HepG2 (cell line): ENCODE measurements at regions not wholly inside any gene's neighbourhood (a gene's known extent, or its start where the extent isn't known, plus 50 kb on each side); places are given as distances from the start of the nearest gene placed in this dataset.
"Not testable (repeated sequence)": the region's sequence is repeated elsewhere in the genome, so short reads cannot be mapped to it uniquely, and the experiment has no call there.

Source experiments
- ATAC-seq: fragments of 200-7000 bp; cut with Tn5 transposase; 3 replicates; pipeline ENCODE4 v1.9.1; 2020; ENCODE audit warnings: mild to moderate bottlenecking, moderate library complexity
- BruUV-seq: library from RNA; stranded (reverse); fragments of 400-500 nt; replicated peaks from 2 replicates; lab custom pipeline; 2021; lab: Mats Ljungman, UMichigan
- CTCF ChIA-PET: fragments of 300-600 bp; formaldehyde crosslinking; extraction: SDS; loops from one replicate; lab custom pipeline; 2021; ENCODE audit warnings: low total read pairs, inconsistent platforms, low intra/inter-chr PET ratio; lab: Yijun Ruan, JAX
- POLR2A ChIA-PET: fragments of 350-600 bp; sonication (Branson Sonifier 250); formaldehyde crosslinking; loops from one replicate; lab custom pipeline; 2020; ENCODE audit warnings: antibody characterized with exemption, inconsistent platforms; lab: Yijun Ruan, JAX
- DNase-seq: peaks from one replicate; pipeline ENCODE4 v3.0.0-alpha.2; 2015; ENCODE audit warnings: low spot score
- FAIRE-seq: peaks from 3 replicates; lab custom pipeline; 2011; peaks lifted over from hg19 to GRCh38; lab: Jason Lieb, UNC
- H2AFZ ChIP-seq: one replicate; pipeline ENCODE4 v1.6.1; 2011; ENCODE audit warnings: low read length, inconsistent platforms
- H3K27ac ChIP-seq: fragments of 300-600 bp; 3 replicates; pipeline ENCODE4 v1.8.0; 2011; ENCODE audit warnings: mixed run types, mild to moderate bottlenecking, mixed read lengths, low read length, inconsistent platforms; ENCODE audit not compliant: insufficient read depth; ENCODE audit errors: extremely low read length
- H3K27me3 ChIP-seq, 2 experiments: fragments of 200-600 bp in 1 of 2; 2 replicates in 1 of 2; 3 replicates in 1 of 2; pipeline versions ENCODE4 v1.6.0 to v1.8.0; 2011; ENCODE audit warnings: low read length in 2 of 2, mild to moderate bottlenecking in 2 of 2, moderate library complexity in 2 of 2, inconsistent platforms in 1 of 2; ENCODE audit not compliant: insufficient read depth in 2 of 2, control insufficient read depth in 1 of 2
- H3K36me3 ChIP-seq, 2 experiments: fragments of 200-600 bp in 1 of 2; replicated peaks in 1 of 2; 2 replicates in 1 of 2; 3 replicates in 1 of 2; pipeline versions ENCODE4 v1.5.1 to v1.8.0; 2011; ENCODE audit warnings: low read length in 2 of 2, inconsistent platforms in 1 of 2; ENCODE audit not compliant: insufficient read depth in 2 of 2, control insufficient read depth in 1 of 2
- H3K4me1 ChIP-seq: 2 replicates; pipeline ENCODE4 v1.5.1; 2012; ENCODE audit warnings: low read length, inconsistent platforms; ENCODE audit not compliant: insufficient read depth
- H3K4me2 ChIP-seq: 2 replicates; pipeline ENCODE4 v1.6.0; 2011; ENCODE audit warnings: low read depth, low read length, inconsistent platforms
- H3K4me3 ChIP-seq, 3 experiments: fragments of 200-600 bp in 1 of 3; sonication (generic), shearing (Covaris generic) in 1 of 3; replicated peaks in 1 of 3; 2 replicates each; pipeline ENCODE4 v1.5.1; 2011 to 2016; ENCODE audit warnings: low read length in 3 of 3, inconsistent platforms in 2 of 3, low read depth in 2 of 3, mild to moderate bottlenecking in 2 of 3, control low read depth in 1 of 3, mixed read lengths in 1 of 3; ENCODE audit not compliant: insufficient read depth in 1 of 3
- H3K79me2 ChIP-seq: one replicate; pipeline ENCODE4 v1.6.1; 2011; ENCODE audit warnings: low read length, inconsistent platforms; ENCODE audit not compliant: insufficient read depth
- H3K9ac ChIP-seq: 2 replicates; pipeline ENCODE4 v1.6.0; 2011; ENCODE audit warnings: mild to moderate bottlenecking, low read depth, low read length, inconsistent platforms; ENCODE audit not compliant: insufficient read depth
- H3K9me3 ChIP-seq: 2 replicates; pipeline ENCODE4 v1.5.1; 2012; ENCODE audit warnings: mild to moderate bottlenecking, low read length
- H4K20me1 ChIP-seq: 2 replicates; pipeline ENCODE4 v1.6.0; 2011; ENCODE audit warnings: inconsistent platforms, mild to moderate bottlenecking, low read length, moderate library complexity; ENCODE audit not compliant: insufficient read depth
- WGBS: methylation state at CpG from one replicate; pipeline ENCODE4 v1.1.6; 2017; ENCODE audit warnings: low lambda C conversion rate; 5-methylcytosine and 5-hydroxymethylcytosine counted together
- in situ Hi-C: cut with HindIII; loops from 2 replicates; pipeline ENCODE4 v1.10.0; 2017; ENCODE audit warnings: low pct_unique_long_range_greater_than_20kb; ENCODE audit not compliant: extremely low pct_ligation_motif_present
- intact Hi-C: fragments of 100-400 bp; cut with micrococcal nuclease; formaldehyde crosslinking; loops from one replicate; pipeline ENCODE4 v1.10.0; 2022; ENCODE audit not compliant: unreplicated experiment

GRCh38 chr3:32052230-32052629, 54.2 kb upstream of the GPD1L start:
- in situ Hi-C loops, H3K36me3 ChIP-seq, H3K79me2 ChIP-seq, H3K27ac ChIP-seq, BruUV-seq, H3K4me3 ChIP-seq, ATAC-seq, CTCF ChIA-PET, H4K20me1 ChIP-seq, DNase-seq, H3K4me1 ChIP-seq, H3K9me3 ChIP-seq, H3K9ac ChIP-seq, FAIRE-seq, H3K4me2 ChIP-seq, intact Hi-C loops, H2AFZ ChIP-seq, POLR2A ChIA-PET: not testable (repeated sequence)
- 2% methylated on average over 2 of the region's 2 CpGs for WGBS
- peaks cover 0 to 43% of the 10 kb centered on the region in 2 experiments; a peak in 2 of 5 replicates for H3K27me3 ChIP-seq

GRCh38 chr3:32052851-32053250, 53.6 kb upstream of the GPD1L start:
- FAIRE-seq, in situ Hi-C loops, CTCF ChIA-PET: not testable (repeated sequence)

More at GRCh38 chr3:32052851-32053250, 53.6 kb upstream of the GPD1L start:
- H3K9ac ChIP-seq, H2AFZ ChIP-seq, H3K27ac ChIP-seq, DNase-seq, BruUV-seq, H4K20me1 ChIP-seq, H3K36me3 ChIP-seq, H3K9me3 ChIP-seq, intact Hi-C loops, ATAC-seq, H3K79me2 ChIP-seq, H3K4me2 ChIP-seq, H3K4me1 ChIP-seq, POLR2A ChIA-PET, H3K4me3 ChIP-seq: not testable (repeated sequence)
- peaks cover 1 to 44% of the 10 kb centered on the region in 2 experiments; a peak in 3 of 5 replicates for H3K27me3 ChIP-seq
- 49% methylated on average over 5 of the region's 5 CpGs for WGBS
